CD4-positive, alpha-beta T cell treated with Interleukin-4 for 1 hour (primary cell): ENCODE measurements at regions not wholly inside any gene's neighbourhood (a gene's known extent, or its start where the extent isn't known, plus 50 kb on each side); places are given as distances from the start of the nearest gene placed in this dataset.

Experiments used
- DNase-seq, 2 donors: peaks; one replicate each; pipeline ENCODE4 v3.0.0-alpha.2; 2020 to 2022

GRCh38 chr15:99440551-99441443 lies 125.0 kb upstream of the MEF2A start:
- no peak for DNase-seq

GRCh38 chr15:99441444-99441800 lies 124.4 kb upstream of the MEF2A start:
- DNase-seq, result no peak

GRCh38 chr15:99441871-99442251 lies 123.9 kb upstream of the MEF2A start:
- DNase-seq, result no peak

- no peak for DNase-seq
Measured at GRCh38 chr15:99442252-99442897, 123.4 kb upstream of the MEF2A start.

- DNase-seq, result no peak
Measured at GRCh38 chr15:99443056-99443756, 122.6 kb upstream of the MEF2A start.

- DNase-seq, result peak in 1 of 2 donors; percentile 41
Measured at GRCh38 chr15:99443768-99444446, 121.9 kb upstream of the MEF2A start.

GRCh38 chr15:99445272-99445850 lies 120.4 kb upstream of the MEF2A start:
- DNase-seq, result no peak

- DNase-seq, result no peak
Measured at GRCh38 chr15:99446565-99447496, 119.0 kb upstream of the MEF2A start.

GRCh38 chr15:99447497-99448371 lies 118.0 kb upstream of the MEF2A start:
- DNase-seq, result no peak

GRCh38 chr15:99449514-99449913 lies 116.3 kb upstream of the MEF2A start:
- DNase-seq, result no peak

GRCh38 chr15:99450896-99451358 lies 114.9 kb upstream of the MEF2A start:
- peak; percentile 54 for DNase-seq

- DNase-seq, result no peak
Measured at GRCh38 chr15:99451484-99451883, 114.3 kb upstream of the MEF2A start.

GRCh38 chr15:99452010-99452409 lies 113.8 kb upstream of the MEF2A start:
- no peak for DNase-seq

- peak; percentile 14 to 70 for DNase-seq
Measured at GRCh38 chr15:99452728-99453636, 112.8 kb upstream of the MEF2A start.

- DNase-seq, result no peak
Measured at GRCh38 chr15:99453637-99454030, 112.2 kb upstream of the MEF2A start.

GRCh38 chr15:99454107-99454809 lies 111.5 kb upstream of the MEF2A start:
- DNase-seq, result no peak

GRCh38 chr15:99454941-99455788 lies 110.6 kb upstream of the MEF2A start:
- peak in 1 of 2 donors; percentile 60 for DNase-seq

- DNase-seq, result no peak
Measured at GRCh38 chr15:99455789-99456160, 110.0 kb upstream of the MEF2A start.
